ENCODE measurements at regions not wholly inside any gene's neighbourhood (a gene's known extent, or its start where the extent isn't known, plus 50 kb on each side); places are given as distances from the start of the nearest gene placed in this dataset.

- TF ChIP-seq EZH2 (IDR thresholded peaks at IDR 0.05; ENCODE audit: insufficient read depth, poor library complexity, severe bottlenecking): no peak
- TF ChIP-seq EZH2phosphoT487 (IDR thresholded peaks at IDR 0.05; ENCODE audit: insufficient read depth, low read depth): no peak
Observed at GRCh38 chr10:75294518-75294865, 58.7 kb upstream of the COMTD1 start.
